HEK293 (cell line): ENCODE measurements at regions not wholly inside any gene's neighbourhood (a gene's known extent, or its start where the extent isn't known, plus 50 kb on each side); places are given as distances from the start of the nearest gene placed in this dataset.

Experiments
- CTCF ChIP-seq: fragments of 450-650 bp; formaldehyde crosslinking; IDR thresholded peaks from 2 replicates; pipeline ENCODE4 v1.5.1; 2016; ENCODE audit warnings: missing biosample characterization, missing genetic modification characterization
- SALL2 ChIP-seq: fragments of 450-650 bp; formaldehyde crosslinking; IDR thresholded peaks from 2 replicates; pipeline ENCODE4 v1.5.0; 2017; ENCODE audit warnings: missing biosample characterization, mild to moderate bottlenecking, missing genetic modification characterization, borderline replicate concordance
- ZNF654 ChIP-seq: fragments of 450-650 bp; formaldehyde crosslinking; IDR thresholded peaks from 2 replicates; pipeline ENCODE4 v1.5.1; 2016; ENCODE audit warnings: low read depth, missing biosample characterization, missing genetic modification characterization
- ZNF660 ChIP-seq: fragments of 450-650 bp; IDR thresholded peaks from 2 replicates; pipeline ENCODE4 v1.5.1; 2018; ENCODE audit warnings: missing biosample characterization, mild to moderate bottlenecking, missing genetic modification characterization
- ZNF76 ChIP-seq: fragments of 450-650 bp; formaldehyde crosslinking; IDR thresholded peaks from 2 replicates; pipeline ENCODE4; 2016; ENCODE audit warnings: low read depth, missing biosample characterization, missing genetic modification characterization, borderline replicate concordance
- ZNF792 ChIP-seq: fragments of 450-650 bp; formaldehyde crosslinking; IDR thresholded peaks from 2 replicates; pipeline ENCODE4 v1.5.1; 2016; ENCODE audit warnings: missing biosample characterization, missing genetic modification characterization

- TF ChIP-seq SALL2 (tag by site-specific recombination) (no peak), ZNF654 (tag by site-specific recombination) (no peak), ZNF76 (tag by site-specific recombination) (no peak), ZNF792 (no peak), ZNF660 (tag by site-specific recombination) (no peak), CTCF (no peak)
Observed at GRCh38 chr5:24804221-24804681, 159.5 kb upstream of the CDH10 start.
